Omental fat pad (tissue), 3 donors: ENCODE measurements at regions not wholly inside any gene's neighbourhood (a gene's known extent, or its start where the extent isn't known, plus 50 kb on each side); places are given as distances from the start of the nearest gene placed in this dataset.
"Not testable (repeated sequence)": the region's sequence is repeated elsewhere in the genome, so short reads cannot be mapped to it uniquely, and the experiment has no call there.

ENCODE experiments used
- ATAC-seq: fragments of 150-250 bp; one replicate; pipeline ENCODE4 v1.9.1; 2016; ENCODE audit warnings: mild to moderate bottlenecking, moderate library complexity; ENCODE audit not compliant: low FRiP score
- DNase-seq: peaks from one replicate; pipeline ENCODE4 v3.0.0-alpha.2; 2019; ENCODE audit warnings: low spot score
- CTCF ChIP-seq, 3 donors: fragments of 450-650 bp; IDR thresholded peaks; one replicate each; pipeline ENCODE4 v1.5.1; 2016 to 2017; ENCODE audit warnings: antibody characterized with exemption in 3 of 3, mild to moderate bottlenecking in 3 of 3, moderate library complexity in 2 of 3

- no peak for DNase-seq
- no peak for TF ChIP-seq CTCF (IDR thresholded peaks at IDR 0.05)
- ATAC-seq: no peak
These were observed 1106.1 kb upstream of the GOT2 start for GRCh38 chr16:59840169-59840568.

GRCh38 chr16:59826767-59827166 is 1092.7 kb upstream of the GOT2 start:
- TF ChIP-seq CTCF (IDR thresholded peaks at IDR 0.05): no peak
- ATAC-seq (no peak), DNase-seq (no peak)

- ATAC-seq: not testable (repeated sequence)
These were observed 1075.4 kb upstream of the GOT2 start for GRCh38 chr16:59809488-59809887.

GRCh38 chr16:59783191-59783590 is 1049.1 kb upstream of the GOT2 start:
- ATAC-seq: no peak
- DNase-seq: no peak
- TF ChIP-seq CTCF (IDR thresholded peaks at IDR 0.05): no peak

More at GRCh38 chr16:59809488-59809887, 1075.4 kb upstream of the GOT2 start:
- DNase-seq: not testable (repeated sequence)

GRCh38 chr16:59773330-59773729 is 1039.2 kb upstream of the GOT2 start:
- ATAC-seq: no peak
- no peak for DNase-seq
- no peak for TF ChIP-seq CTCF (IDR thresholded peaks at IDR 0.05)

GRCh38 chr16:59759296-59759695 is 1025.2 kb upstream of the GOT2 start:
- ATAC-seq (no peak), DNase-seq (no peak)
- TF ChIP-seq CTCF (IDR thresholded peaks at IDR 0.05): no peak

GRCh38 chr16:59758848-59759247 is 1024.7 kb upstream of the GOT2 start:
- ATAC-seq: no peak
- TF ChIP-seq CTCF (IDR thresholded peaks at IDR 0.05): no peak
- no peak for DNase-seq

GRCh38 chr16:59754854-59755253 is 1020.7 kb upstream of the GOT2 start:
- no peak for ATAC-seq
- no peak for DNase-seq
- no peak for TF ChIP-seq CTCF (IDR thresholded peaks at IDR 0.05)
